ENCODE measurements at regions not wholly inside any gene's neighbourhood (a gene's known extent, or its start where the extent isn't known, plus 50 kb on each side); places are given as distances from the start of the nearest gene placed in this dataset.

- H3K9me1 ChIP-seq (ENCODE audit: insufficient read depth, low read length): peaks cover 4% of the 10 kb centered on the region; the same call in 1 of the 2 replicates
- WGBS, 2 experiments (ENCODE audit: extremely low coverage in 2 of 2, insufficient read length in 1 of 2): 0% methylated on average over 1 of the region's 13 CpGs; no CpG with 5 or more reads in 1 of the 2 experiments
- no peaks in the 10 kb centered on the region for H3K36me3 ChIP-seq (ENCODE audit: control insufficient read depth, insufficient read depth, low read length)
- peaks cover 8% of the 10 kb centered on the region for H3K27me3 ChIP-seq (ENCODE audit: control insufficient read depth, insufficient read depth, low read length)
- no peak overlapping the region for H3K9ac ChIP-seq (ENCODE audit: low read depth, low read length)
- no peak overlapping the region for H4K91ac ChIP-seq (ENCODE audit: insufficient read depth, low read depth, low read length)
- H4K5ac ChIP-seq (ENCODE audit: low read depth, low read length): no peak overlapping the region
- peak overlapping the region; percentile 93 for H3K4me2 ChIP-seq (ENCODE audit: low read depth, low read length)
- no peak overlapping the region for H2AK5ac ChIP-seq (ENCODE audit: low read depth, low read length)
- H2BK5ac ChIP-seq (ENCODE audit: low read depth, low read length, poor library complexity, severe bottlenecking): no peak overlapping the region
- TF ChIP-seq CEBPB (IDR thresholded peaks at IDR 0.05; ENCODE audit: low read depth, low read length) (peak; percentile 80), MAFK (IDR thresholded peaks at IDR 0.05; ENCODE audit: low read depth, low read length) (no peak)
- no peak overlapping the region for H3K56ac ChIP-seq (ENCODE audit: extremely low read depth, insufficient read depth, low read length)
- H3K27ac ChIP-seq (ENCODE audit: insufficient read depth, low read length): peak overlapping the region; percentile 69; the same call in 1 of the 2 replicates
- H3K4ac ChIP-seq (ENCODE audit: low read depth, low read length): no peak overlapping the region
- no peak overlapping the region for H2BK20ac ChIP-seq (ENCODE audit: low read depth, low read length)
- no TSS peak for BruUV-seq (replicated peaks)
- peak overlapping the region; percentile 30; the same call in 1 of the 2 replicates for H3K18ac ChIP-seq (ENCODE audit: low read depth, low read length)
- no peaks in the 10 kb centered on the region for H3K79me1 ChIP-seq (ENCODE audit: low read depth in 1 of 2, low read length in 2 of 2)
- in situ Hi-C loops (cut with MboI; ENCODE audit: low sequenced_read_pairs) (no loop called here), intact Hi-C loops (cut with micrococcal nuclease) (loop anchor here (10.0 kb wide), 1 partner anchor 312 kb away; no protein-coding TSS in a partner anchor), dilution Hi-C loops (cut with HindIII; ENCODE audit: low sequenced_read_pairs, unreplicated experiment) (no loop called here)
- H2AK9ac ChIP-seq (replicated peaks; ENCODE audit: low read depth, low read length, poor library complexity): no peak overlapping the region
- peak overlapping the region; percentile 15 for H2AFZ ChIP-seq (replicated peaks; ENCODE audit: low read length, poor library complexity)
- no peaks in the 10 kb centered on the region for H3K9me3 ChIP-seq (ENCODE audit: control insufficient read depth, insufficient read depth, low read length)
- peak; percentile 68 for DNase-seq
- H4K20me1 ChIP-seq (ENCODE audit: insufficient read depth, low read length): no peaks in the 10 kb centered on the region
- H3K14ac ChIP-seq (replicated peaks; ENCODE audit: low read depth, low read length): no peak overlapping the region
- peaks cover 2% of the 10 kb centered on the region; the same call in 1 of the 2 replicates for H3K4me1 ChIP-seq (ENCODE audit: control insufficient read depth, insufficient read depth, low read length)
- H3K23ac ChIP-seq (ENCODE audit: low read depth, low read length): peak overlapping the region; percentile 8; the same call in 1 of the 2 replicates
- POLR2A ChIA-PET (ENCODE audit: unreplicated experiment): no interaction called here
- peak; percentile 84 for ATAC-seq (ENCODE audit: low read depth)
- H2BK15ac ChIP-seq (ENCODE audit: low read depth, low read length): no peak overlapping the region
- CTCF ChIA-PET: interaction anchor here (0.6 kb wide), 3 partner anchors 11 to 127 kb away, joined by 3 read pairs; no protein-coding TSS in a partner anchor
- peak overlapping the region; percentile 37 for H3K4me3 ChIP-seq (ENCODE audit: insufficient read depth, low read depth, low read length)
- no peak overlapping the region for H2BK120ac ChIP-seq (ENCODE audit: low read depth, low read length)
- H4K8ac ChIP-seq (ENCODE audit: low read depth in 2 of 2, low read length in 2 of 2): no peak overlapping the region
These were observed 207.5 kb downstream of the KCNRG start for GRCh38 chr13:50222569-50223332.
